Activated CD4-positive, alpha-beta T cell treated with anti-CD3 and anti-CD28 coated beads, Interleukin-2, amount 50 U/mL, for 16 hours (primary cell): ENCODE measurements at regions not wholly inside any gene's neighbourhood (a gene's known extent, or its start where the extent isn't known, plus 50 kb on each side); places are given as distances from the start of the nearest gene placed in this dataset.

Experiments
- DNase-seq: peaks from one replicate; pipeline ENCODE4 v3.0.0-alpha.2; 2020

- no peak for DNase-seq
These were observed 80.6 kb upstream of the E2F8 start for GRCh38 chr11:19321351-19321750.

- no peak for DNase-seq
These were observed 80.1 kb upstream of the E2F8 start for GRCh38 chr11:19320827-19321226.

GRCh38 chr11:19316434-19316833, 75.7 kb upstream of the E2F8 start:
- DNase-seq, result no peak

GRCh38 chr11:19315511-19315910, 74.8 kb upstream of the E2F8 start:
- no peak for DNase-seq

DNA sequence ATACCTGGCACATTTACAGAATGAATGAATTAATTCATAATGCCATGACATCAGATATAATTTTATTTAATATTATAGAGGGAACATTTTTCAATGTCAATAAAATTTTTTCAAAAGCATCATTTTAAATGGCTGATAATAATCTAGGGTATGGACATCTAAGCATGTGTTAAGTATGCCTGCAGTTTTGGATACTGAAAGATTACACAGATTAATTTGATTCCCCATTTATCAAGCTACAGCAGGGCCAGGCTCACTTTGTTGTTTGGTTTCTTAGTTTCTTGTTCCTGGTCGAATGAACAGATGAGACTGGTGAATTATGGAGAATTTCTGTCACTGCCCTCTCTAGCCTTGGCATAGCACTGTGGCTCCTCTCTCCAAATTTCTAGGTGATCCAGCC, 72.4 kb upstream of the E2F8 start:
- no peak for DNase-seq

GRCh38 chr11:19311308-19312030, 70.7 kb upstream of the E2F8 start:
- peak; percentile 46 for DNase-seq

- DNase-seq, result no peak
These were observed 66.8 kb upstream of the E2F8 start for GRCh38 chr11:19307498-19307897.

GRCh38 chr11:19306179-19306944, 65.6 kb upstream of the E2F8 start:
- no peak for DNase-seq

DNA sequence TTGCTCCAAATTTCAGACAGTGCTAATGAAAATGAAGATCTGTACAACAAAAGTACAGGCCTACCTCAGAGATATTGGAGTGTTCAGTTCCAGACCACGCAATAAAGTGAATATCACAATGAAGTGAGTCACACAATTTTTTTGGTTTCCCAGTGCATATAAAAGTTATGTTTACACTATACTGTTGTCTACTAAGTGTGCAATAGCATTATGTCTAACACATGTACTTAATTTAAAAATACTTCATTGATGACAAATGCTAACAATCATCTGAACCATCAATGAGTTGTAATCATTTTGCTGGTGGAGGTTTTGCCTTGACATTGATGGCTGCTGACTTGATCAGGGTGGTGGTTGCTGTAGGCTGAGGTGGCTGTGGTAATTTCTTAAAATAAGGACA, 60.6 kb upstream of the E2F8 start:
- no peak for DNase-seq

GRCh38 chr11:19294444-19294843, 53.7 kb upstream of the E2F8 start:
- DNase-seq, result no peak

GRCh38 chr11:19291064-19291463, 50.3 kb upstream of the E2F8 start:
- no peak for DNase-seq
